LNCAP (cell line): ENCODE measurements at regions not wholly inside any gene's neighbourhood (a gene's known extent, or its start where the extent isn't known, plus 50 kb on each side); places are given as distances from the start of the nearest gene placed in this dataset.

Experiments
- CTCF ChIP-seq: fragments of 450-650 bp; IDR thresholded peaks from 2 replicates; pipeline ENCODE4 v1.5.1; 2017; ENCODE audit warnings: mild to moderate bottlenecking

GRCh38 chr18:60508108-60508507 is 135.5 kb upstream of the MC4R start:
- TF ChIP-seq CTCF: no peak

- no peak for TF ChIP-seq CTCF
Measured at GRCh38 chr18:60534538-60534937, 162.0 kb upstream of the MC4R start.

GRCh38 chr18:60537074-60537473 is 164.5 kb upstream of the MC4R start:
- no peak for TF ChIP-seq CTCF

- no peak for TF ChIP-seq CTCF
Measured at GRCh38 chr18:60538891-60539290, 166.3 kb upstream of the MC4R start.

GRCh38 chr18:60541661-60542060 is 169.1 kb upstream of the MC4R start:
- TF ChIP-seq CTCF: no peak

- TF ChIP-seq CTCF: no peak
Measured at GRCh38 chr18:60543646-60544045, 171.1 kb upstream of the MC4R start.

- TF ChIP-seq CTCF: peak; percentile 84
Measured at GRCh38 chr18:60549338-60549960, 176.9 kb upstream of the MC4R start.

- no peak for TF ChIP-seq CTCF
Measured at GRCh38 chr18:60552948-60553347, 180.4 kb upstream of the MC4R start.
